NCI-H2196 treated with DMSO at 0.1 percent for 48 hours (cell line): ENCODE measurements at regions not wholly inside any gene's neighbourhood (a gene's known extent, or its start where the extent isn't known, plus 50 kb on each side); places are given as distances from the start of the nearest gene placed in this dataset.
"Not testable (repeated sequence)": the region's sequence is repeated elsewhere in the genome, so short reads cannot be mapped to it uniquely, and the experiment has no call there.

ENCODE experiments used
- DNase-seq: peaks from one replicate; lab custom pipeline; 2025; ENCODE audit not compliant: unreplicated experiment; lab: John Stamatoyannopoulos, UW

GRCh38 chr6:9136141-9136822 is 700.9 kb upstream of the SLC35B3 start:
- no peak for DNase-seq

- DNase-seq, result no peak
These were observed 696.3 kb upstream of the SLC35B3 start for GRCh38 chr6:9131616-9132015.

GRCh38 chr6:9131201-9131600 is 695.9 kb upstream of the SLC35B3 start:
- no peak for DNase-seq

GRCh38 chr6:9128970-9129369 is 693.6 kb upstream of the SLC35B3 start:
- no peak for DNase-seq

GRCh38 chr6:9126878-9127560 is 691.7 kb upstream of the SLC35B3 start:
- no peak for DNase-seq

- not testable (repeated sequence) for DNase-seq
These were observed 690.7 kb upstream of the SLC35B3 start for GRCh38 chr6:9126034-9126433.

GRCh38 chr6:9121549-9121948 is 686.2 kb upstream of the SLC35B3 start:
- DNase-seq, result no peak

- no peak for DNase-seq
These were observed 680.7 kb upstream of the SLC35B3 start for GRCh38 chr6:9116026-9116425.

- DNase-seq, result no peak
These were observed 677.2 kb upstream of the SLC35B3 start for GRCh38 chr6:9112544-9112943.

- no peak for DNase-seq
These were observed 668.7 kb upstream of the SLC35B3 start for GRCh38 chr6:9103876-9104521.

- no peak for DNase-seq
These were observed 666.6 kb upstream of the SLC35B3 start for GRCh38 chr6:9101920-9102319.

- DNase-seq, result no peak
These were observed 665.7 kb upstream of the SLC35B3 start for GRCh38 chr6:9100869-9101580.

GRCh38 chr6:9095729-9096128 is 660.4 kb upstream of the SLC35B3 start:
- DNase-seq, result no peak

- DNase-seq, result no peak
These were observed 659.8 kb upstream of the SLC35B3 start for GRCh38 chr6:9095137-9095536.

GRCh38 chr6:9089724-9090123 is 654.4 kb upstream of the SLC35B3 start:
- no peak for DNase-seq

GRCh38 chr6:9087470-9087869 is 652.1 kb upstream of the SLC35B3 start:
- DNase-seq, result no peak

- DNase-seq, result no peak
These were observed 651.0 kb upstream of the SLC35B3 start for GRCh38 chr6:9086331-9086730.

GRCh38 chr6:9085709-9086070 is 650.3 kb upstream of the SLC35B3 start:
- DNase-seq, result no peak

GRCh38 chr6:9085054-9085708 is 649.8 kb upstream of the SLC35B3 start:
- no peak for DNase-seq

GRCh38 chr6:9083108-9083507 is 647.8 kb upstream of the SLC35B3 start:
- DNase-seq, result no peak

GRCh38 chr6:9066726-9067125 is 631.4 kb upstream of the SLC35B3 start:
- DNase-seq, result no peak
